Fibroblast of lung (primary cell): ENCODE measurements at regions not wholly inside any gene's neighbourhood (a gene's known extent, or its start where the extent isn't known, plus 50 kb on each side); places are given as distances from the start of the nearest gene placed in this dataset.

Experiments used
- CTCF ChIP-seq, 2 donors: IDR thresholded peaks in 1 of 2; conservative IDR thresholded peaks in 1 of 2; 1 replicate in 1 of 2; 2 replicates in 1 of 2; pipeline ENCODE4 v1.5.1; 2011 to 2012; ENCODE audit warnings: low read length in 2 of 2, control low read depth in 1 of 2, inconsistent platforms in 1 of 2, low read depth in 1 of 2, mild to moderate bottlenecking in 1 of 2
- EZH2 ChIP-seq: IDR thresholded peaks from 2 replicates; pipeline ENCODE4 v1.5.1; 2012; ENCODE audit warnings: low read length, control low read depth, mild to moderate bottlenecking; ENCODE audit errors: missing control alignments

- TF ChIP-seq CTCF (conservative IDR thresholded peaks at IDR 0.05 in 1 of 2, IDR thresholded peaks at IDR 0.05 in 1 of 2; ENCODE audit: low read depth in 1 of 2, low read length in 2 of 2) (no peak), EZH2 (no peak)
Observed at GRCh38 chr14:22336031-22336430, 253.0 kb downstream of the DAD1 start.
